ENCODE measurements at regions not wholly inside any gene's neighbourhood (a gene's known extent, or its start where the extent isn't known, plus 50 kb on each side); places are given as distances from the start of the nearest gene placed in this dataset.
A peak's percentile ranks its signal among the peaks of the same experiment; 100 is the strongest.

DNA sequence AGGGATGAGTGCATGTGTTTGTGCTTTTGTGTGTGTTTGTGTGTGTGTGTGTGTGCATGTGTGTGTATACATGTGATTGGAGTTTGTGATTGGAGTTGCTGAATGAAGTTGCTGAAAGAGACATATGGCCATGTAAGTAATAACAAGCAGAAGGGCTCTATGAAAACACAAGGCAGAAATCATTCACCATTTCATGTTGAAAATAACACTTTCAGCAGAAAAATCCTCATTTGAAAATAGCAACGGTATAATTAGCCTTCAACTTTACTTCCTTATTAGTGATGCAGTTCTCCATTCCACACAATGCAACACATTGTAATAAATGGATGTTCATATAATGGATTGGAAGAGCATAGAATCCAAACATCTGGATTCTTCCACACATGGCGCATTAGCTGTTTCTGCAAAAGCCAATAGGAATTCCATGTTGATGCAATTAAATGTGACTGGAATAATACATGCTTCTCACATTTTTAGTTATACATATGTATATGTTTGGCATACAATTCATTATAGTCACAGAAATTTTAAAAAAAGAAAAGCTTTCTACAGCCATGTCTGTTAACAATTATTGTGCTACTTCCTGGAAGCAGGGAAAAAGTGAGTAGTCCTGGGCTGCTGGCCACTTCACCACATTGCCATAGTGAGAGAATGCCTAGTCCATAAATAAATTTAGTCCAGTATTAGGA is 538.0 kb downstream of the LTN1 start:
- DNase-seq: peak; percentile 84

DNA sequence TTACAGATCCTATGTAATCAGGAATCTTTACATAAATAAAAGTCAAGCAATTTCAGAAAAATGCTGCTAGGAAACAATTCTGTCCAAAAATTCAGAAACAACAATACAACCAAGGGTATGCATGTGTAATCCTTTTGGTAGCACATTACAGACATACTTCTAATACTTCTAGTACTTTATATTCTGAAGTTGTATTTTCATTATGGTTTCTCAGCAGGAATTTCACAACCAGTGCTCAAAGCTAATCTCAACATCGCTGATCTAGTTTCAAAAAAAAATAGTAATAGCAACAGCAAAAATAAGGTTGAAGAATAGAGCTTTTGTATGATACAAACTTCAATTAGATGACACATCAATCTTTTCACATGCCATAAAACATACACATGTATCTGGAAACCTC is 545.2 kb downstream of the LTN1 start:
- peak; percentile 92 for DNase-seq

DNA sequence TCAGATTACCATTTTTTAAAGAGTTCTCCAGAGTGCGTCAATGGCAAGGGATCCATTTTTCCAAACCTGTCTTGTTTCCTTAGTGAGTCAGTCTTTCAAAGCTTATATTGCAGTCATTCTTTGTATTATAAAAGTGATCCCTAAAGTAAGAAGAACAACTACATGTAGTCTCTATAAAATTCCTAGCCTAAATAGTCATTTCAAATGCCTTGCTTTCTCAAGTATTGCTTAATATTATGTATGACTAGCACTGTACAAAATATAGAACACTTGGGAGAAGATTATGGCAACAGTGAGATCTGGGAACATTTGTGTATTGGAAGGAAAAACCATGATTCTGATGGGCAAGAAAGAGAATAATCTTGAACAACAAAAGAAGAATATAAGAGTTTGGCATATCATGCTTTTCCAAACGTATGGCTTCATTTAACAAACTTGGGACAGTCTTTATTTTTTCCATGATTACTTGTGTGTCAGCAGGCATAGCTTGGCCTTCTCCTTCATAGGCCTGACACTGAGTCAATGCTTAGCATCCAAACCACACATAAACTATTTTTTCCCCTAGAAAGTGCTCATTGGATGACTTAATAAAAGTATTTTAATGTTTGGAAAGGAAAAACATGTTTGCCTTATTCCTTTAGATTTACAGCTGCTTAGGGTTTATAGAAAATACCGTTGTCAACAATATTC is 547.4 kb downstream of the LTN1 start:
- peak; percentile 85 for DNase-seq

DNA sequence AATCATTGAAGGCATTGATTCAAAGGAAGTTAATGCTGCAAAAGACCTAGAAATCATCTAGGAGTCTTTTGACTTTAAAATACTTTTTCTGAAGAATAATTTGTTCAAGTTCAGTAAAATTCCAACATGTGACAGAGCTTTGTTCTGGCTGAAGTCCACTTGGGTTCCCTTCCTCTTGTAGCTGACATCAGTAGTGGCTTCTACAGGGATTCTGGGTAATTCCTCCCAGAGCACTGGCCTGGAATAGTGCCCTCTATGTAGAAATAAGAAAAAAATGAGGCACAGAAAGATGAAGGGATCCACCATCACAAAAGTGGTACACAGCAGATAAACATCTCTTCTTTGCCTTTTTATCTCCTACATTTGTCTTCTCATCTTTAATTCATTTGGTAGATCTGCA is 548.1 kb downstream of the LTN1 start:
- DNase-seq: no peak

- DNase-seq: peak; percentile 40
Measured at GRCh38 chr21:28444111-28444510, 548.6 kb downstream of the LTN1 start.

GRCh38 chr21:28442624-28443023 is 550.1 kb downstream of the LTN1 start:
- DNase-seq: peak; percentile 96

DNA sequence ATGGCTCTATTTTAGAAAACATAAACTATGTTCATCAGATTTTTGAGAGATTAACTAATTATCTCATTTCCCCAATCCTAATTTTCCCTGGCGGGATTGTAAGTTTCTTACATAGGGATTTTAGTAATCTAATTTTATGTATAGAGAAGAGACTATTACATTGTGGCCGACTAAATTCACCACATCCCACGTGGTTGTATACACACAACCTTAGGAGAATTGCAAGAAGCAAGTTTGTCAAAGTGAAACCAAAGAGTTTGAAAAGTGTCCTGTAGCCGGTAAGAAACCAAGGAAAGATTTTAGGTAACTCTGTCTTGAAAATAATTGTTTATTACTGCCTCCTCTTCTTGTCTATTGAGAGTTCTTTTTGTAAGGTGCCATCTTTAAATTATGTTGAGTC is 550.6 kb downstream of the LTN1 start:
- DNase-seq: no peak

DNA sequence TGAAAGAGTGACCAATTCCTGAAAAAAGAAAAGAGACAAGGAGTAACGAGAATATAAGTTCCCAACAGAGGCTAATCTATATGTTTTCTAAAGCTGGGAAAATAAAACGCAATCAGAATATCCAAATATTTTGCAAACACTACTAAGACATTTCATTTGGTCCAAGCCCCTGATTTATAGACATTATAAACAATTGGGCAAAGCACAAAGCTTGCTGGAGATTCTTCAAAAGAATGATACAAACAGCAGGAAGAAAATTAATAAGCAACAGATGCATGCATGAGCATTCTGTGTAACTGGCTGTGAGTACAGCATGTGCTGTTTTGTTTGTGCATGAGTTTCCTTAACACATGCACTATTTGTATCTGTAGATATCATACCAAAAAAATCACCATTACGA is 552.9 kb downstream of the LTN1 start:
- peak; percentile 76 for DNase-seq

DNA sequence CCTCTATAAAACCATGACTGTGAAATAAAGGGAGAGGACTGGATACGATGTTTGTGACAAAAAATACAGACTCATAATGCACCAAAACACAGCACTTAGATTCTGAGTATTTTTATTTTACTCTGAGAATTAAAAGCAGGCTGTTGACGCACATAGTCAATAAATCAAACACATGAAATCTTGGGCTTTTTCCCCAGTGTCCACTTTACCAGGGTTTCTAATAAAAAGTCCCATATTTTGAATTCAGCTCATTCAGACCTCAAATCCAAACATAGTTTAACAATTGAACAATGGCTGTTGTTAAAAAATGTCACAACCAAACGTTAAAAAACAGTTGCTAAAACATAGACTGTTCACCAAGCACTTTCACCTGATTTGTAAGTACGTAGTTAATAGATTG is 553.4 kb downstream of the LTN1 start:
- no peak for DNase-seq

DNA sequence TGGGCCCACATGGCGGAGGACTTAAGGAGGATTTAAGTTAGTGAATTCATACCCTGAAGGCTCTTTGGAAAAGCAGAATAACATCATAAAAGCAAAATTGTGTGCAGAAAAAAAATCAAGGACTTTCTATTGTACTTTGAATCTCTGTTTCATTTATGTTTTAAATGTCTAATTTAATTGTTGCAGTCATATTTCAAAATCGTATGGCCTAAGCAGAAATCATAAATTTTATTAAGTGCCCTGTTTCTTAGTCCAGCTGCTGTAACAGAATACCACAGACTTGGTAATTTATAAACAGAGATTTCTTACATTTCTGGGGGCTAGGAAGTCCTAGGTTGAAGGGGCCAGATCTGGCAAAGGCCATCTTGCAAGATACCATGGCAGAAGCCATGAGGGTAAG is 555.6 kb downstream of the LTN1 start:
- no peak for DNase-seq

DNA sequence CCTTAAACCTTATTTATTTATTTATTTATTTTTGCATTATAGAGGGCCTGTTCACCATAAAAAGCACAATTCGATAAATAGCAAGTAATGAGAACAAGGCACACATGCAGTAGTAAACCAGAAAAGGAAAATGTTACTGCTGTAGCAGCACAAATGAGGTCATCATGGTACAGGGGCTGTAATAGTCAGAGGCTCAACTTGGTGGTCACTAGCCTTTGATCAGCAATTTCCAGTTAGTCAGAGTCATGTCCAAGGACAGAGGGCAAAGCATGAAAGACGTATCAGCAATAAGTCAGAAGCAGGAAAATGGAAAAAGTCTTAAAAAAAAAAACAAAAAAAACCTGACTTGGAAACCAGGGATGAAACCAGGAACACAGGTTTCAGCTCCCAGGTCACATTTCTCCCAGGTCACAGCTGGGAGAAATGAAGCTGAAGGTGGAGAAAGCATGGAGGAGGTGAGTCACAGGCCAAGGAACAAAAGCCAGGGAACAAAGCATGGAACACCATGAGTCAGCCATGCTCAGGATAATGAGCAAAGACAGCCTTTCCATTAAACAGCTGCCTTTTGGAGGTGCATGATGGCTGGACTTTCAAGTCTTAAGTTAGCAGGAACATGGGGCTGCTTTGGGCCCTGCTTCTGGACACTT is 556.3 kb downstream of the LTN1 start:
- DNase-seq: no peak

DNA sequence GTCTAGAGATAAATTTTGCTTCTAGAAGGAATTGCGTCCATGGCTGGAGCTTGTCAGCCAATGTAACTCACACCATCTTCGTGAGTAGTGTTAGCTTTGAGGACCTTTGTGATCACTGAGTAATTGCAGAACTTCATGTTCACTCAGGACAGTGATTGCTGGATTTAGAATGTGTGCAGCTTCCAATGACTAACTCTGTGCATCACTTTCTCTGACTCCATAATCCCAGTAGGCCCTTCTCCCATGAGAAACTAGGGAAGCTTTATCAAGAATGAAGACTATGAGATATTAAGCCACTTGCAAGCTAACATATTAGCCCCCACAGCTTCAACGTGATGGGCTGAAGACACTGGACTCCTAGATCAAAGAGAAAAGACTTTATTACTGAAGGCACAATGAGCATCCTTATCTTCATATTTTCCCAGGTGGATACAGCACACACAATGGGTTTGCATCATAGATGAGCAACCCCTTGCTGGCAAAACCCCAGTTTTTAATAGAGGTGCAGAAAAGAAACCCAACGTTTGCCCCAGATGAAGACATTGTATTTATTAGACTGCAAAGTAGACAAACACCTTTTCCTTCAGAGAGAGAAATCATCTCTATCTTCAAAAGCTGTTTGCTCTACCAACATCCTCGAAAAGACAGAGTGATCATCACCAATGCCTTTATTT is 561.0 kb downstream of the LTN1 start:
- peak; percentile 25 for DNase-seq

DNA sequence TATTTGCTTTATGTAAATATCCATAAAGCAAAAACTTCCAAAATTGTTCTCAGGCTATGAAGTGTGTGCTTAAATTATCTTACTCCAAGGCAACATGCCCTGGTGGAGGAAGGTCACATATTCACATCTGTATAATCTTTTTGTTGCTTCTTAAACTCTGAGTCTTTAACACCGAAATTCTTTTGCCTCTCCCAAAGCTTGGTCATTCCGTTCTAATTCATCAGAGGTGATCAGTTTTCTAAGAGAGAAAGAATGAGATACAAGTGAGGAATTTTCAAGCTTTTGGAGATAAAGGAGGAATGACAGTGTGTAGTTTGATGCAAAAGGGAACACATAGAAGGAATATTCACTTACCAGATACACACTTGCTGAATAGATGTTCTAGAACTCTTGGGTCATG is 561.7 kb downstream of the LTN1 start:
- peak; percentile 66 for DNase-seq

GRCh38 chr21:28429161-28429560 is 563.5 kb downstream of the LTN1 start:
- DNase-seq: no peak

DNA sequence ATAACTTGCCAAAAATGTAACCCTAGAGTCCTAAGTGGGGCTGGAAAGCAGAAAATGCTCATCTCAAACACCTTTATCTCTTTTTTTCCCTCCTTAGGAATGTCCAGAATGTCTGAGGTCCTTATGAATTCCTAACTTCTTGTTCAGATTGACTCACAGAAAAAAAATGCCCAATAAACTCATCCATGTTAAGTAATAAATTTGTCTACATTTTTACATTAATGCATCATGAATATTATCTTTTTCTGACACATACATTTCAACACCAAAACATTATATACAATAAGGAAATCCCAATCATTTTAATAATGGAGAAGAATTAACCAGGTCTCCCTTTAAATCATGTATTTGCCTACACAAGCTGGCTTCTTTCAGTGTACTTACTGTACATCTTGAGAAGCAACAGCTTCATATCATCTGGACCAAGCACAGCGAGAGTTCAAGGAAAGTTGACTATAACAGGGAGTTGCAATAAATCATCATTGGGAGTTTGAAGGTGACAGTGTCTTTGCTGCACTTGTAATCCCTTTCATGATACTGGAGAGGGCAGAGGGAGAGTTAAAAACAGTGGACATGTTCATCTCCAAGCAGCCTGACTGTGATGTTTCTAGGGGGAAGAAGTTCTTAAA is 565.2 kb downstream of the LTN1 start:
- DNase-seq: peak; percentile 87

DNA sequence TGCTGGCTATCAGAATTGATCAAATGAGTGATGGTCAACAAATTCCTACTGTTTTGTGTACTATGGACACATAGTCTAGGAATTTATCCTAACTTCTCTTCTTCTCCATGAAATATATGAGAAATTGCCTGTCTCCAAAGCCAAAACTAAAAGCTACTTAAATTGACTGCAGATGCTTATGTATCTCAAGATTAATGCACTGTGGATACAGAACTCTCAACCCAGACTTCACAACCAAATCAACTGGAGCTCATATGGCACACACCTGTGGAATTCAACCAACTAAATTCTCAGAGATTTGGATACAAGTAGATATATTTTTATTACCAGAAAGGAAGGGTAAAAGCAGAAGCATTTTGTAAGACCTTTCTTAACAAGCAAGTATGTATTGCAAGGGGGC is 566.1 kb downstream of the LTN1 start:
- DNase-seq: no peak

GRCh38 chr21:28423521-28424190 is 569.0 kb downstream of the LTN1 start:
- no peak for DNase-seq

DNA sequence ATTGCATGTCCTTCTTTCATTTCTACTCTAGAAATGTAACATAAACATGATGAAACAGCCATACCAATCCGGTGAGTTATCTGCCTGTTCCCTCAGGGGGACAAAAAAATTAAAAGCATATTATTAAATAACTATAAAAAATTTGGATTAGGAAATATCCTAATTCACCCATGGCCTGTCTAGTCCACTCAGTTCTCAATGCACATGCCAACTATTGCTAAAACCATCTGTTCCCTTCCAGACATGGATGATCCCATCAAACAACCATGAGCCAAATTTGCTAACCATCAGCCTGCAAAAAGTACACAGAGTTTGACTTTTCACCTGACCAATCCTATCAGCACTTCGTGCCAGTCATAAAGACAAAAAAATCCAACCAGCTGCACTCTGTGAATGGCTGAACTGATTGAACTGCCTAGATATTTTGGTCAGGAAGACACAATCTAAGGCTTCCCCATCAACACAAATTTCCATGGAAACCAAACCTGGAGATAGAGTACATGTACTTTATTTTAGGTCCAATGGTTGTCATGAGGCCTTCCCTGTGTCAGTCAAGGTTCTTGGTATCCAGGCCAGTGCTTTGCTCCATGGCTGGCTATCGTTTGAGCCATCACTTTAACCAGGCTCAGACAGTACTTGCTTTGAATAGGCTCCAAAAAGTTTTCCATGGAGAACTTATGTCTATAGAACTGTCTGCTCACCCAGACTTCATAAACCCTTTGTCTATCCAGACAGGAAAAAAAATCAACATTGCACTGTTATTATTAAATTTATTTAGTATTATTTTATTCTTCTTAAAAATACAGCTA is 570.8 kb downstream of the LTN1 start:
- peak; percentile 95 for DNase-seq

DNA sequence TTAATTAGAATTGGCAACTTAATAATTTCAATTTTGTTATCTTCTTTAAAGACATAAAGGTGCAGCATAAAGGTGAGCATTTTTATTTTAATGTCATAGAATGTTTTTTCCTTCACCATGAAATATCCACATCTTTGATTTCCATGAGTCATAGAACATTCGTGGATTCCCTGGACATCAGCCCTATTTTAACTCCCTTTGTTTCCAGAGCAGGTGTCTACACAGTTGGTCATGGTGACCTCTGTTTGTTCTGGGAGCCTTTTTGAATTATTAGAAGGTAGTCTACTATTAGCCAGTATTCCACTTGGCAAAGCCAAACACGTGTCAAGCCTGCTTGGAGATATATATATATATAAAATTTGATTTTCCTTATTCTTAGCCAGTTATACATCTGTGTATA is 572.9 kb downstream of the LTN1 start:
- DNase-seq: no peak

GRCh38 chr21:28418726-28419514 is 573.8 kb downstream of the LTN1 start:
- DNase-seq: peak; percentile 93

GRCh38 chr21:28410256-28410655 is 582.4 kb downstream of the LTN1 start:
- no peak for DNase-seq
